GM10266 (cell line): ENCODE measurements at regions not wholly inside any gene's neighbourhood (a gene's known extent, or its start where the extent isn't known, plus 50 kb on each side); places are given as distances from the start of the nearest gene placed in this dataset.

Experiments used
- DNase-seq: peaks from one replicate; pipeline ENCODE4 v3.0.0; 2012; ENCODE audit errors: extremely low spot score
- TF ChIP-seq, protein P1 (sequence below): IDR thresholded peaks from 2 replicates; pipeline ENCODE4 v1.5.1; 2012; ENCODE audit warnings: mild to moderate bottlenecking, low read depth; ENCODE audit not compliant: control insufficient read depth, insufficient read depth; ENCODE audit errors: missing control alignments

- TF ChIP-seq, protein P1, sequence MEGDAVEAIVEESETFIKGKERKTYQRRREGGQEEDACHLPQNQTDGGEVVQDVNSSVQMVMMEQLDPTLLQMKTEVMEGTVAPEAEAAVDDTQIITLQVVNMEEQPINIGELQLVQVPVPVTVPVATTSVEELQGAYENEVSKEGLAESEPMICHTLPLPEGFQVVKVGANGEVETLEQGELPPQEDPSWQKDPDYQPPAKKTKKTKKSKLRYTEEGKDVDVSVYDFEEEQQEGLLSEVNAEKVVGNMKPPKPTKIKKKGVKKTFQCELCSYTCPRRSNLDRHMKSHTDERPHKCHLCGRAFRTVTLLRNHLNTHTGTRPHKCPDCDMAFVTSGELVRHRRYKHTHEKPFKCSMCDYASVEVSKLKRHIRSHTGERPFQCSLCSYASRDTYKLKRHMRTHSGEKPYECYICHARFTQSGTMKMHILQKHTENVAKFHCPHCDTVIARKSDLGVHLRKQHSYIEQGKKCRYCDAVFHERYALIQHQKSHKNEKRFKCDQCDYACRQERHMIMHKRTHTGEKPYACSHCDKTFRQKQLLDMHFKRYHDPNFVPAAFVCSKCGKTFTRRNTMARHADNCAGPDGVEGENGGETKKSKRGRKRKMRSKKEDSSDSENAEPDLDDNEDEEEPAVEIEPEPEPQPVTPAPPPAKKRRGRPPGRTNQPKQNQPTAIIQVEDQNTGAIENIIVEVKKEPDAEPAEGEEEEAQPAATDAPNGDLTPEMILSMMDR: no peak
- DNase-seq: no peak
Measured at GRCh38 chr3:11928381-11928780, 75.8 kb upstream of the SYN2 start.

- no peak for DNase-seq
- TF ChIP-seq, protein P1: no peak
Measured at GRCh38 chr3:11929531-11929930, 74.7 kb upstream of the SYN2 start.

DNA sequence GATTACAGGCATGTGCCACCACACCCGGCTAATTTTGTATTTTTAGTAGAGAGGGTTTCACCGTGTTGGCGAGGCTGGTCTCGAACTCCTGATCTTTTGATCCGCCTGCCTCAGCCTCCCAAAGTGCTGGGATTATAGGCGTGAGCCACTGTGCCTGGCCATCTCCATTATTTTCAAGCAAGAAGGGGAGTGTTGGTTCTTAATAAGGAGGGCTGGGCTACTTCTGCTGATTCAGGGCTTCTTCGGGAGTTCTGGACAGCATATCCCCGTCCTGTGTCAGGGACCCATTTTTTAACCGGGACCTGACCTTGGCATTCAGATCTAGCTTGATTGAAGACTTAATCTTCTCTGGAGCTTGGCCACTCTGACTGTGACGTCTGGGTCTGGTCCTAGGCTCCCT lies 74.1 kb upstream of the SYN2 start:
- DNase-seq: no peak
- TF ChIP-seq, protein P1: no peak

DNA sequence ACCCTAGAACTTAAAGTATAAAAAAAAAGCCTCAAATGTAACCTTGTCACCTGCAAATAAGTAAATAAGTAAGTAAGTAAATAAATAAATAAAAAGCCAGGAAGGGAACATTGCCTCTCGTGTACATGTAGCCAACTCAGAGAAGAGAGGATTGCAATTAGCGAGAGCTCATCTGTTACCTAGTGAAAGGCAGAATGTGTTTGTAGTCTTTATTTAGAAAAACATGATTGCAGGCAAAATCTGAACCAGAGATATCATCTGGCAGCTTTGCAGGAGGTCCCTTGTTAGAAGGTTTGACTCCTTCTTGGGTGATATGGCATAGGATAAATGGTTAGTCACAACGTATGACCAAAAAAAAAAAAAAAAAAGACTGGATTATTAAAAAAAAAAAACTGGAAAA lies 71.6 kb upstream of the SYN2 start:
- TF ChIP-seq, protein P1: no peak
- DNase-seq: no peak

- TF ChIP-seq, protein P1: no peak
- DNase-seq: no peak
Measured at GRCh38 chr3:11933529-11933928, 70.7 kb upstream of the SYN2 start.

DNA sequence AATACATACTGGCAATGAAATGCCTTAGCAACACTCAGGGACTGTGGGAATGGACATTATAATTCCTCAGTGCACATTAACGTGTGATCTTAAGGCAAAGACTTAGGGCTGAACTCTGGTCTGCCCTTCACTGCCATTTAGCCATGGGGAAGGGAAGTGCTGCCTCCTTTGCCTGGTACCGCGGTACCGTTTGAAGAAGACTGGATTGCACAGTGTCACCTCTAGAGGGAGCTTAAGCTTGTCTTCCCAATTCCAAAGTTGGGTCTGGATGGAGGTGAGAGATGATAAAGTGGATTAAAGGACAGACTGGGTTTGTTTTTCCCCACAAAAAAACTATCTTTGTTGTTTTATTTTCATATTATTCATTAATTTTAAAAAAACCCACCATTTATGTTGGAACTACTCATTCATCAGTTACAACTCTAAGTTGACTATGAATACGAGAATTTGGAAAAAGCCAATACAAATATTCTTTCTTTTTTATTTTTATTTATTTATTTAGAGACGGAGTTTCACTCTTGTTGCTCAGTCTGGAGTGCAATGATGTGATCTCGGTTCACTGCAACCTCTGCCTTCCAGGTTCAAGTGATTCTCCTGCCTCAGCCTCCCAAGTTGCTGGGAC lies 60.0 kb upstream of the SYN2 start:
- no peak for DNase-seq
- TF ChIP-seq, protein P1: peak; percentile 42

- TF ChIP-seq, protein P1: no peak
- DNase-seq: no peak
Measured at GRCh38 chr3:11948331-11948730, 55.9 kb upstream of the SYN2 start.
